BJ (cell line): ENCODE measurements at regions not wholly inside any gene's neighbourhood (a gene's known extent, or its start where the extent isn't known, plus 50 kb on each side); places are given as distances from the start of the nearest gene placed in this dataset.

Experiments used
- CTCF ChIA-PET: fragments of 350-600 bp; formaldehyde crosslinking; extraction: SDS; loops from one replicate; lab custom pipeline; 2021; ENCODE audit warnings: antibody characterized with exemption, inconsistent platforms; lab: Yijun Ruan, JAX
- POLR2A ChIA-PET: fragments of 300-600 bp; sonication (Branson Sonifier 250); formaldehyde crosslinking; extraction: SDS; loops from one replicate; lab custom pipeline; 2021; ENCODE audit warnings: antibody characterized with exemption; lab: Charles Lee
- DNase-seq: peaks from one replicate; pipeline ENCODE4 v3.0.0-alpha.2; 2011; ENCODE audit warnings: low read depth
- H3K27me3 ChIP-seq: 2 replicates; pipeline ENCODE4 v1.6.0; 2011; ENCODE audit warnings: low read length; ENCODE audit not compliant: control insufficient read depth, insufficient read depth
- H3K36me3 ChIP-seq: 2 replicates; pipeline ENCODE4 v1.5.1; 2011; ENCODE audit warnings: low read length; ENCODE audit not compliant: control insufficient read depth, insufficient read depth
- H3K4me3 ChIP-seq: 2 replicates; pipeline ENCODE4 v1.5.1; 2011; ENCODE audit warnings: low read depth, mild to moderate bottlenecking, control low read depth, low read length
- CTCF ChIP-seq: IDR thresholded peaks from 2 replicates; pipeline ENCODE4 v1.5.1; 2011; ENCODE audit warnings: low read depth, mild to moderate bottlenecking, control low read depth, inconsistent platforms, low read length, moderate library complexity; ENCODE audit not compliant: insufficient read depth

- CTCF ChIA-PET: no interaction called here
- TF ChIP-seq CTCF: no peak
- no peak for DNase-seq
- POLR2A ChIA-PET: no interaction called here
- Histone ChIP-seq H3K36me3 (no peaks in the 10 kb centered on the region), H3K27me3 (no peaks in the 10 kb centered on the region), H3K4me3 (no peak overlapping the region)
Measured at GRCh38 chr9:26243726-26244125, 565.5 kb upstream of the TUSC1 start.

GRCh38 chr9:26243029-26243697 is 564.9 kb upstream of the TUSC1 start:
- ChIA-PET CTCF (no interaction called here), POLR2A (no interaction called here)
- no peak for DNase-seq
- Histone ChIP-seq H3K36me3 (no peaks in the 10 kb centered on the region), H3K27me3 (no peaks in the 10 kb centered on the region), H3K4me3 (no peak overlapping the region)
- TF ChIP-seq CTCF: no peak

- TF ChIP-seq CTCF: no peak
- POLR2A ChIA-PET: no interaction called here
- CTCF ChIA-PET: interaction anchor here (0.6 to 1.0 kb wide), 2 partner anchors 18 to 27 kb away, joined by 3 to 4 read pairs; no protein-coding TSS in a partner anchor
Measured at GRCh38 chr9:26240020-26240419, 561.8 kb upstream of the TUSC1 start.

GRCh38 chr9:26237256-26237655 is 559.0 kb upstream of the TUSC1 start:
- no peak for TF ChIP-seq CTCF
- no peaks in the 10 kb centered on the region for H3K27me3 ChIP-seq
- POLR2A ChIA-PET: no interaction called here
- H3K36me3 ChIP-seq: no peaks in the 10 kb centered on the region
- CTCF ChIA-PET: no interaction called here
- DNase-seq: no peak
- no peak overlapping the region for H3K4me3 ChIP-seq

More at GRCh38 chr9:26240020-26240419, 561.8 kb upstream of the TUSC1 start:
- Histone ChIP-seq H3K36me3 (no peaks in the 10 kb centered on the region), H3K4me3 (no peak overlapping the region), H3K27me3 (no peaks in the 10 kb centered on the region)
- no peak for DNase-seq

GRCh38 chr9:26234865-26235264 is 556.6 kb upstream of the TUSC1 start:
- Histone ChIP-seq H3K36me3 (no peaks in the 10 kb centered on the region), H3K27me3 (no peaks in the 10 kb centered on the region), H3K4me3 (no peak overlapping the region)
- no peak for TF ChIP-seq CTCF
- POLR2A ChIA-PET: no interaction called here
- no peak for DNase-seq
- CTCF ChIA-PET: no interaction called here
